ENCODE measurements at regions not wholly inside any gene's neighbourhood (a gene's known extent, or its start where the extent isn't known, plus 50 kb on each side); places are given as distances from the start of the nearest gene placed in this dataset.

- ChIA-PET CTCF (interaction anchor here (1.3 kb wide), 1 partner anchor 13 kb away, joined by 3 read pairs; no protein-coding TSS in a partner anchor), POLR2A (no interaction called here)
- Histone ChIP-seq H3K9me3 (replicated peaks; ENCODE audit: control insufficient read depth, insufficient read depth, low read length) (peaks cover 3% of the 10 kb centered on the region), H3K4me2 (ENCODE audit: insufficient read depth, low read length) (no peak overlapping the region), H3K27ac (ENCODE audit: insufficient read depth, low read depth, low read length) (no peak overlapping the region), H3K36me3 (ENCODE audit: control insufficient read depth in 2 of 2, extremely low read depth in 1 of 2, insufficient read depth in 2 of 2, low read length in 2 of 2) (no peaks in the 10 kb centered on the region), H3K9ac (replicated peaks; ENCODE audit: extremely low read depth, insufficient read depth, low read length) (no peak overlapping the region), H2AFZ (ENCODE audit: low read depth, low read length) (no peak overlapping the region), H3K9me1 (replicated peaks; ENCODE audit: control insufficient read depth, extremely low read depth, insufficient read depth, low read length) (no peaks in the 10 kb centered on the region), H3K27me3 (ENCODE audit: control insufficient read depth in 2 of 2, insufficient read depth in 2 of 2, low read length in 2 of 2) (no peaks in the 10 kb centered on the region), H3K4me1 (ENCODE audit: control insufficient read depth, extremely low read depth, insufficient read depth, low read length) (no peaks in the 10 kb centered on the region), H4K20me1 (replicated peaks; ENCODE audit: control insufficient read depth, extremely low read depth, insufficient read depth, low read length) (no peaks in the 10 kb centered on the region), H3K79me2 (ENCODE audit: control insufficient read depth, insufficient read depth, low read length) (no peaks in the 10 kb centered on the region), H3K4me3 (replicated peaks in 1 of 3; ENCODE audit: insufficient read depth in 1 of 3, low read depth in 1 of 3, low read length in 3 of 3) (no peak overlapping the region)
- dilution Hi-C loops (cut with MboI; ENCODE audit: extremely low pct_ligation_motif_present, low sequenced_read_pairs) (no loop called here), intact Hi-C loops (cut with micrococcal nuclease) (no loop called here)
- FAIRE-seq, result no peak
- TF ChIP-seq EZH2 (IDR thresholded peaks at IDR 0.05; ENCODE audit: borderline replicate concordance, low read depth, low read length, severe bottlenecking) (no peak), CTCF (IDR thresholded peaks at IDR 0.05; ENCODE audit: extremely low read depth in 1 of 2, insufficient read depth in 1 of 2, low read depth in 1 of 2, low read length in 2 of 2) (no peak), MAX (IDR thresholded peaks at IDR 0.05; ENCODE audit: insufficient read depth, insufficient read length) (no peak), MYC (IDR thresholded peaks at IDR 0.05; ENCODE audit: low read depth, low read length) (no peak), POLR2A (IDR thresholded peaks at IDR 0.05; ENCODE audit: low read depth, low read length) (no peak), GATA2 (IDR thresholded peaks at IDR 0.05; ENCODE audit: insufficient read depth, insufficient read length, low read depth, low read length) (no peak), JUN (IDR thresholded peaks at IDR 0.05; ENCODE audit: borderline replicate concordance, insufficient read depth, insufficient read length, low read depth) (no peak), POLR2AphosphoS5 (IDR thresholded peaks at IDR 0.05; ENCODE audit: insufficient read depth, low read depth, low read length) (no peak), FOS (IDR thresholded peaks at IDR 0.05; ENCODE audit: borderline replicate concordance, insufficient read depth, low read length) (no peak)
- DNase-seq (ENCODE audit: low read depth, low spot score), result no peak
- no TSS peak for BruUV-seq (replicated peaks)
Observed at GRCh38 chr7:156180451-156181229, 368.4 kb upstream of the SHH start.
